ENCODE measurements at regions not wholly inside any gene's neighbourhood (a gene's known extent, or its start where the extent isn't known, plus 50 kb on each side); places are given as distances from the start of the nearest gene placed in this dataset.

GRCh38 chr2:236909193-236909504 lies 176.5 kb upstream of the COPS8 start:
- TF ChIP-seq CTCF (IDR thresholded peaks at IDR 0.05; ENCODE audit: poor library complexity, severe bottlenecking) (no peak), REST (IDR thresholded peaks at IDR 0.05; ENCODE audit: borderline replicate concordance) (no peak), EP300 (conservative IDR thresholded peaks at IDR 0.05; ENCODE audit: poor library complexity, severe bottlenecking) (no peak), EZH2 (IDR thresholded peaks at IDR 0.05; ENCODE audit: borderline replicate concordance, insufficient read depth, low read length, poor library complexity, severe bottlenecking) (no peak), POLR2AphosphoS5 (IDR thresholded peaks at IDR 0.05) (no peak)

Measured in neural cell (in vitro differentiated cells).